Neuronal stem cell (in vitro differentiated cells): ENCODE measurements at regions not wholly inside any gene's neighbourhood (a gene's known extent, or its start where the extent isn't known, plus 50 kb on each side); places are given as distances from the start of the nearest gene placed in this dataset.

Source experiments
- DNase-seq: peaks from one replicate; pipeline ENCODE4 v3.0.0-alpha.2; 2013; ENCODE audit warnings: low spot score
- H2AFZ ChIP-seq: one replicate; pipeline ENCODE4 v1.6.1; 2013; ENCODE audit warnings: mild to moderate bottlenecking, low read length, inconsistent platforms
- H2AK5ac ChIP-seq: 2 replicates; pipeline ENCODE4 v1.6.1; 2013; ENCODE audit warnings: low read depth, mild to moderate bottlenecking, inconsistent platforms, low read length, moderate library complexity, mixed read lengths
- H2BK120ac ChIP-seq: 2 replicates; pipeline ENCODE4 v1.6.1; 2013; ENCODE audit warnings: low read depth, mild to moderate bottlenecking, inconsistent platforms, low read length, moderate library complexity, mixed read lengths
- H2BK12ac ChIP-seq: one replicate; pipeline ENCODE4 v1.6.1; 2013; ENCODE audit warnings: low read length, inconsistent platforms
- H2BK15ac ChIP-seq: 2 replicates; pipeline ENCODE4 v1.6.1; 2013; ENCODE audit warnings: mild to moderate bottlenecking, low read length, inconsistent platforms, mixed read lengths
- H2BK5ac ChIP-seq: one replicate; pipeline ENCODE4 v1.6.1; 2013; ENCODE audit warnings: inconsistent platforms, mild to moderate bottlenecking, low read length, moderate library complexity
- H3K14ac ChIP-seq: one replicate; pipeline ENCODE4 v1.6.1; 2013; ENCODE audit warnings: low read length, inconsistent platforms
- H3K18ac ChIP-seq: 2 replicates; pipeline ENCODE4 v1.6.1; 2013; ENCODE audit warnings: low read length, inconsistent platforms
- H3K23ac ChIP-seq: 2 replicates; pipeline ENCODE4 v1.6.1; 2013; ENCODE audit warnings: low read depth, mild to moderate bottlenecking, mixed read lengths, low read length, inconsistent platforms; ENCODE audit not compliant: poor library complexity
- H3K27ac ChIP-seq: replicated peaks from 3 replicates; pipeline ENCODE4 v1.5.1; 2013; ENCODE audit warnings: low read length, inconsistent platforms
- H3K27me3 ChIP-seq, 3 experiments: 2 replicates each; pipeline ENCODE4 v1.6.1; 2013; ENCODE audit warnings: low read length in 3 of 3, mild to moderate bottlenecking in 2 of 3, inconsistent platforms in 1 of 3, low read depth in 1 of 3, mixed read lengths in 1 of 3, moderate library complexity in 1 of 3; ENCODE audit not compliant: control insufficient read depth in 3 of 3, insufficient read depth in 3 of 3
- H3K36me3 ChIP-seq, 2 donors: replicated peaks in 1 of 2; 2 replicates each; pipeline ENCODE4 v1.6.1; 2013; ENCODE audit warnings: low read length in 2 of 2; ENCODE audit not compliant: control insufficient read depth in 2 of 2, insufficient read depth in 2 of 2
- H3K4ac ChIP-seq: 2 replicates; pipeline ENCODE4 v1.6.1; 2013; ENCODE audit warnings: inconsistent platforms, mild to moderate bottlenecking, low read length, moderate library complexity
- H3K4me1 ChIP-seq, 2 donors: 1 replicate in 1 of 2; 2 replicates in 1 of 2; pipeline ENCODE4 v1.6.1; 2013; ENCODE audit warnings: low read length in 2 of 2, low read depth in 1 of 2; ENCODE audit not compliant: control insufficient read depth in 2 of 2, insufficient read depth in 1 of 2
- H3K4me2 ChIP-seq: one replicate; pipeline ENCODE4 v1.6.1; 2013; ENCODE audit warnings: mild to moderate bottlenecking, low read length, inconsistent platforms; ENCODE audit not compliant: insufficient read depth, poor library complexity, severe bottlenecking
- H3K4me3 ChIP-seq, 2 donors: 2 replicates each; pipeline ENCODE4 v1.5.1; 2013; ENCODE audit warnings: low read length in 2 of 2, mild to moderate bottlenecking in 2 of 2, inconsistent platforms in 1 of 2, moderate library complexity in 1 of 2
- H3K79me1 ChIP-seq: one replicate; pipeline ENCODE4 v1.6.1; 2013; ENCODE audit warnings: low read depth, mild to moderate bottlenecking, inconsistent platforms, low read length, moderate library complexity
- H3K9ac ChIP-seq: one replicate; pipeline ENCODE4 v1.6.1; 2013; ENCODE audit warnings: mild to moderate bottlenecking, low read depth, low read length, inconsistent platforms; ENCODE audit not compliant: poor library complexity
- H3K9me3 ChIP-seq, 2 donors: replicated peaks in 1 of 2; 2 replicates each; pipeline versions ENCODE3 to v1.6.1; 2013; ENCODE audit warnings: low read length in 2 of 2, mild to moderate bottlenecking in 2 of 2, inconsistent platforms in 1 of 2, low read depth in 1 of 2, mixed read lengths in 1 of 2, moderate library complexity in 1 of 2; ENCODE audit not compliant: control insufficient read depth in 2 of 2, insufficient read depth in 1 of 2
- H4K8ac ChIP-seq: one replicate; pipeline ENCODE4 v1.6.1; 2013; ENCODE audit warnings: low read depth, mild to moderate bottlenecking, inconsistent platforms, low read length, moderate library complexity
- H4K91ac ChIP-seq: one replicate; pipeline ENCODE4 v1.6.1; 2013; ENCODE audit warnings: low read length, low read depth, mild to moderate bottlenecking, inconsistent platforms; ENCODE audit not compliant: poor library complexity
- WGBS, 2 donors: extraction: QIAGEN DNeasy Blood & Tissue Kit; methylation state at CpG; one replicate each; pipeline ENCODE4 v1.1.7; 2013; ENCODE audit warnings: missing lambda C conversion rate in 2 of 2, mixed read lengths in 1 of 2; ENCODE audit not compliant: insufficient read length in 2 of 2, insufficient replicate concordance in 1 of 2; ENCODE audit errors: extremely low coverage in 2 of 2; 5-methylcytosine and 5-hydroxymethylcytosine counted together

GRCh38 chr5:153893817-153894216, 144.9 kb downstream of the FAM114A2 start:
- no peak overlapping the region for H2AK5ac ChIP-seq
- H3K9ac ChIP-seq: no peak overlapping the region
- no peak overlapping the region for H3K14ac ChIP-seq
- no peak overlapping the region for H2BK120ac ChIP-seq
- no peak overlapping the region for H4K8ac ChIP-seq
- no peak overlapping the region for H2BK15ac ChIP-seq
- H3K23ac ChIP-seq: no peak overlapping the region
- no peak overlapping the region for H2BK12ac ChIP-seq
- no peaks in the 10 kb centered on the region for H3K36me3 ChIP-seq
- no peak overlapping the region for H2AFZ ChIP-seq
- H3K18ac ChIP-seq: no peak overlapping the region
- no peak overlapping the region for H3K4ac ChIP-seq
- no peak overlapping the region for H3K4me2 ChIP-seq
- H3K27me3 ChIP-seq: no peaks in the 10 kb centered on the region
- no peak overlapping the region for H4K91ac ChIP-seq
- DNase-seq: no peak
- no peak overlapping the region for H2BK5ac ChIP-seq
- H3K79me1 ChIP-seq: no peaks in the 10 kb centered on the region
- WGBS, 2 donors: no CpG with 5 or more reads among the region's 5 CpGs
- no peaks in the 10 kb centered on the region for H3K9me3 ChIP-seq
- no peak overlapping the region for H3K4me3 ChIP-seq
- H3K4me1 ChIP-seq: peaks cover 0 to 7% of the 10 kb centered on the region in 2 donors
- H3K27ac ChIP-seq: no peak overlapping the region

GRCh38 chr5:153891394-153891793, 147.3 kb downstream of the FAM114A2 start:
- no peaks in the 10 kb centered on the region for H3K79me1 ChIP-seq
- H3K18ac ChIP-seq: no peak overlapping the region
- DNase-seq: no peak
- no peak overlapping the region for H4K91ac ChIP-seq
- H3K14ac ChIP-seq: no peak overlapping the region
- H3K27ac ChIP-seq: no peak overlapping the region
- no peak overlapping the region for H2BK12ac ChIP-seq
- no peak overlapping the region for H3K9ac ChIP-seq
- H2BK15ac ChIP-seq: no peak overlapping the region
- H3K4me2 ChIP-seq: no peak overlapping the region
- H2AK5ac ChIP-seq: no peak overlapping the region
- no peak overlapping the region for H3K4me3 ChIP-seq
- no peaks in the 10 kb centered on the region for H3K36me3 ChIP-seq
- no peak overlapping the region for H4K8ac ChIP-seq
- no peak overlapping the region for H3K23ac ChIP-seq
- H2BK120ac ChIP-seq: no peak overlapping the region
- no peak overlapping the region for H2BK5ac ChIP-seq
- H3K9me3 ChIP-seq: no peaks in the 10 kb centered on the region
- no peak overlapping the region for H3K4ac ChIP-seq
- peaks cover under 1 to 3% of the 10 kb centered on the region in 2 donors for H3K4me1 ChIP-seq
- no peaks in the 10 kb centered on the region for H3K27me3 ChIP-seq
- H2AFZ ChIP-seq: no peak overlapping the region

GRCh38 chr5:153888781-153889180, 149.9 kb downstream of the FAM114A2 start:
- no peak for DNase-seq
- H3K4me3 ChIP-seq: no peak overlapping the region
- H3K9ac ChIP-seq: no peak overlapping the region
- H3K4me1 ChIP-seq: peaks cover 14 to 17% of the 10 kb centered on the region in 2 donors
- H3K18ac ChIP-seq: no peak overlapping the region
- no peak overlapping the region for H2AK5ac ChIP-seq
- H3K4ac ChIP-seq: no peak overlapping the region
- no peak overlapping the region for H2BK120ac ChIP-seq
- no peak overlapping the region for H3K4me2 ChIP-seq
- H2AFZ ChIP-seq: peak overlapping the region; percentile 42
- H4K91ac ChIP-seq: no peak overlapping the region
- no peak overlapping the region for H3K14ac ChIP-seq
- no peaks in the 10 kb centered on the region for H3K36me3 ChIP-seq
- H3K27ac ChIP-seq: no peak overlapping the region
- H2BK12ac ChIP-seq: no peak overlapping the region
- no peak overlapping the region for H4K8ac ChIP-seq
- no peak overlapping the region for H3K23ac ChIP-seq
- H3K27me3 ChIP-seq: no peaks in the 10 kb centered on the region
- H3K79me1 ChIP-seq: no peaks in the 10 kb centered on the region
- WGBS, 2 donors: no CpG with 5 or more reads among the region's 5 CpGs
- H3K9me3 ChIP-seq: no peaks in the 10 kb centered on the region
- H2BK15ac ChIP-seq: no peak overlapping the region
- no peak overlapping the region for H2BK5ac ChIP-seq

GRCh38 chr5:153885141-153885540, 153.6 kb downstream of the FAM114A2 start:
- Histone ChIP-seq H3K27ac (peak overlapping the region; percentile 68), H3K4me2 (no peak overlapping the region), H3K4me3 (no peak overlapping the region), H3K36me3 (no peaks in the 10 kb centered on the region), H2BK15ac (no peak overlapping the region), H3K18ac (no peak overlapping the region), H2BK120ac (no peak overlapping the region), H3K4ac (no peak overlapping the region), H4K8ac (no peak overlapping the region), H3K14ac (no peak overlapping the region), H2AFZ (no peak overlapping the region), H3K79me1 (no peaks in the 10 kb centered on the region), H3K4me1 (peaks cover 16 to 17% of the 10 kb centered on the region in 2 donors), H2BK5ac (no peak overlapping the region), H2AK5ac (no peak overlapping the region), H3K27me3 (no peaks in the 10 kb centered on the region), H3K9me3 (no peaks in the 10 kb centered on the region), H4K91ac (no peak overlapping the region), H2BK12ac (no peak overlapping the region), H3K9ac (no peak overlapping the region), H3K23ac (no peak overlapping the region)
- no peak for DNase-seq
- WGBS, 2 donors: no CpG with 5 or more reads among the region's 3 CpGs
